ENCODE measurements at regions not wholly inside any gene's neighbourhood (a gene's known extent, or its start where the extent isn't known, plus 50 kb on each side); places are given as distances from the start of the nearest gene placed in this dataset.

- no peak overlapping the region for H3K23ac ChIP-seq (ENCODE audit: insufficient read length)
- no peaks in the 10 kb centered on the region for H3K27me3 ChIP-seq (replicated peaks in 1 of 4; ENCODE audit: control insufficient read depth in 3 of 4, extremely low read depth in 1 of 4, insufficient read depth in 3 of 4, low read length in 3 of 4)
- H3K4me2 ChIP-seq (ENCODE audit: insufficient read depth in 1 of 2, low read depth in 2 of 2, low read length in 2 of 2): no peak overlapping the region
- H3K56ac ChIP-seq (replicated peaks; ENCODE audit: insufficient read length, low read depth, low read length): no peak overlapping the region
- H3K18ac ChIP-seq (ENCODE audit: extremely low read depth, low read length): no peak overlapping the region
- H2BK15ac ChIP-seq (ENCODE audit: low read length): no peak overlapping the region
- H2AK5ac ChIP-seq (ENCODE audit: low read depth, low read length): no peak overlapping the region
- no peak overlapping the region for H4K5ac ChIP-seq (ENCODE audit: insufficient read length, low read depth, low read length)
- no peaks in the 10 kb centered on the region for H3K36me3 ChIP-seq (ENCODE audit: control insufficient read depth in 2 of 4, insufficient read depth in 4 of 4, low read length in 3 of 4)
- H4K91ac ChIP-seq (replicated peaks; ENCODE audit: insufficient read length, low read length): no peak overlapping the region
- H3K14ac ChIP-seq (ENCODE audit: insufficient read length): no peak overlapping the region
- no peaks in the 10 kb centered on the region for H3K79me1 ChIP-seq (ENCODE audit: low read depth, low read length)
- H3K27ac ChIP-seq (ENCODE audit: low read depth, low read length): no peak overlapping the region
- WGBS, 2 experiments (ENCODE audit: extremely low coverage in 1 of 2, insufficient coverage in 1 of 2, insufficient read length in 1 of 2, insufficient replicate concordance in 2 of 2, low coverage in 1 of 2, low lambda C conversion rate in 2 of 2, missing lambda C conversion rate in 1 of 2): 86% methylated on average over 3 of the region's 5 CpGs; no CpG with 5 or more reads in 1 of the 2 experiments
- peak; percentile 28 to 44; a peak in 3 of 4 replicates for TF ChIP-seq RAD21 (IDR thresholded peaks at IDR 0.05 in 1 of 2, conservative IDR thresholded peaks at IDR 0.05 in 1 of 2; ENCODE audit: low read depth in 2 of 2, low read length in 2 of 2)
- TF ChIP-seq, protein P1, sequence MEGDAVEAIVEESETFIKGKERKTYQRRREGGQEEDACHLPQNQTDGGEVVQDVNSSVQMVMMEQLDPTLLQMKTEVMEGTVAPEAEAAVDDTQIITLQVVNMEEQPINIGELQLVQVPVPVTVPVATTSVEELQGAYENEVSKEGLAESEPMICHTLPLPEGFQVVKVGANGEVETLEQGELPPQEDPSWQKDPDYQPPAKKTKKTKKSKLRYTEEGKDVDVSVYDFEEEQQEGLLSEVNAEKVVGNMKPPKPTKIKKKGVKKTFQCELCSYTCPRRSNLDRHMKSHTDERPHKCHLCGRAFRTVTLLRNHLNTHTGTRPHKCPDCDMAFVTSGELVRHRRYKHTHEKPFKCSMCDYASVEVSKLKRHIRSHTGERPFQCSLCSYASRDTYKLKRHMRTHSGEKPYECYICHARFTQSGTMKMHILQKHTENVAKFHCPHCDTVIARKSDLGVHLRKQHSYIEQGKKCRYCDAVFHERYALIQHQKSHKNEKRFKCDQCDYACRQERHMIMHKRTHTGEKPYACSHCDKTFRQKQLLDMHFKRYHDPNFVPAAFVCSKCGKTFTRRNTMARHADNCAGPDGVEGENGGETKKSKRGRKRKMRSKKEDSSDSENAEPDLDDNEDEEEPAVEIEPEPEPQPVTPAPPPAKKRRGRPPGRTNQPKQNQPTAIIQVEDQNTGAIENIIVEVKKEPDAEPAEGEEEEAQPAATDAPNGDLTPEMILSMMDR (IDR thresholded peaks at IDR 0.05; ENCODE audit: control extremely low read depth in 1 of 3, insufficient read depth in 1 of 3, low read depth in 1 of 3, low read length in 3 of 3): peak in 2 of 3 experiments; percentile 19 to 42; a peak in 2 of 4 replicates
- TF ChIP-seq TCF12 (IDR thresholded peaks at IDR 0.05; ENCODE audit: low read depth, low read length): no peak
- no peaks in the 10 kb centered on the region for H4K20me1 ChIP-seq (replicated peaks in 1 of 2; ENCODE audit: control insufficient read depth in 1 of 2, insufficient read depth in 2 of 2, low read length in 2 of 2)
- no peak overlapping the region for H2BK12ac ChIP-seq (ENCODE audit: low read depth, low read length)
- H3K4me1 ChIP-seq (replicated peaks in 1 of 4; ENCODE audit: control insufficient read depth in 3 of 4, insufficient read depth in 4 of 4, low read length in 3 of 4): no peaks in the 10 kb centered on the region
- H3K9me3 ChIP-seq (ENCODE audit: insufficient read depth in 2 of 2, low read depth in 1 of 2, low read length in 1 of 2): no peaks in the 10 kb centered on the region
- peak overlapping the region; percentile 76 for H2AFZ ChIP-seq (ENCODE audit: low read length)
- no peaks in the 10 kb centered on the region for H3K23me2 ChIP-seq (ENCODE audit: low read depth, low read length)
- H2BK120ac ChIP-seq (replicated peaks; ENCODE audit: low read depth, low read length): no peak overlapping the region
- H3K4ac ChIP-seq (replicated peaks; ENCODE audit: insufficient read length, low read depth, low read length): no peak overlapping the region
- ChIA-PET CTCF (ENCODE audit: partially characterized antibody) (interaction anchor here (1.1 to 1.2 kb wide), 4 partner anchors 13 to 376 kb away, joined by 3 to 6 read pairs (median 4); no protein-coding TSS in a partner anchor), POLR2A (ENCODE audit: partially characterized antibody) (no interaction called here)
- H4K8ac ChIP-seq (ENCODE audit: extremely low read depth, insufficient read depth, low read length): no peak overlapping the region; the same call in 1 of the 2 replicates
- no peak overlapping the region for H2BK5ac ChIP-seq (ENCODE audit: low read depth, low read length)
- DNase-seq (ENCODE audit: low read depth in 1 of 2, low spot score in 2 of 2): no peak
- H2BK20ac ChIP-seq (ENCODE audit: low read length): no peak overlapping the region
- no peak overlapping the region for H3K9ac ChIP-seq (replicated peaks in 1 of 4; ENCODE audit: extremely low read depth in 1 of 4, low read depth in 3 of 4, low read length in 3 of 4)
- no peak for FAIRE-seq
- no peaks in the 10 kb centered on the region for H3K79me2 ChIP-seq (ENCODE audit: control insufficient read depth in 1 of 2, insufficient read depth in 2 of 2, low read length in 2 of 2)
- H3K4me3 ChIP-seq (ENCODE audit: extremely low read depth in 1 of 4, insufficient read depth in 2 of 4, low read depth in 3 of 4, low read length in 4 of 4): no peak overlapping the region
Measured at GRCh38 chr5:35443803-35444595, 173.7 kb upstream of the SPEF2 start.

Data from H1 (cell line).